Loucy (cell line): ENCODE measurements at regions not wholly inside any gene's neighbourhood (a gene's known extent, or its start where the extent isn't known, plus 50 kb on each side); places are given as distances from the start of the nearest gene placed in this dataset.

ENCODE experiments used
- EZH2phosphoT487 ChIP-seq: fragments of 200-600 bp; IDR thresholded peaks from 2 replicates; pipeline ENCODE4 v1.6.1; 2018; ENCODE audit warnings: antibody characterized with exemption, mild to moderate bottlenecking, moderate library complexity, borderline replicate concordance
- TF ChIP-seq, protein P1 (sequence below): fragments of 200-600 bp; sonication (generic); conservative IDR thresholded peaks from 2 replicates; pipeline ENCODE4 v1.5.1; 2014; ENCODE audit warnings: mild to moderate bottlenecking, antibody characterized with exemption, low read length

DNA sequence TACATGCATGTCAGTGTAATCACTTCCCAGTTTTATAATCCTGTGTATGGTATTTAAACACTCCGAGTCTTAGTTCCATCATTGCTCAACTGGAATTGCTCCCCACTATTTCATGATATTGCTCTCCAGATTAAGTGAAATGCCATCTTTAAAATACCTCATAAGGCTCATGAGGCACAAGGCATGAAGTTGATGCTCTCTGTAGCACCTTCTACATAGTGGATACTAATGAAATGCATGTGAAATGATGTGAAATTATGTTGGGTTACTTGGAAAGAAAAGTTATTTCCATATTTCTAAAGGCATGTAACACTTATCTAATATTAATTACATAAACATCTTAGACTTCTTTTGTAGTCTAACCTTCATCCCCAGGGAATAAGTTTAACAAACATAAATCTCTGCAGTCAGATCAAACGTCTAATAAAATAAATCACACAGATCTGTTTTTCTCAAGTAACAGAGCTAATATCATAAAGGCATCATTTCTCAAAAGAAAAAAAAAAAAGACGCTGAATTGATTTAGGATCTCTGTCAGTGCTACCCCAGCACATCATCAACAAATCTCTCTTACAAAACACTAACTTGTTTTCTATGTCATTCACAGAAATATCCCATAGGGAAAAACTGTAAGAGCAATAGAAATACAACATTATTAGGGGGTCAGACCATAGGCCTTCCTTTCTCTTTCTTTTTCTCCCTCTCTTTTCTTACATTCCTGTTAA lies 736.0 kb upstream of the LRRC4C start:
- TF ChIP-seq, protein P1, sequence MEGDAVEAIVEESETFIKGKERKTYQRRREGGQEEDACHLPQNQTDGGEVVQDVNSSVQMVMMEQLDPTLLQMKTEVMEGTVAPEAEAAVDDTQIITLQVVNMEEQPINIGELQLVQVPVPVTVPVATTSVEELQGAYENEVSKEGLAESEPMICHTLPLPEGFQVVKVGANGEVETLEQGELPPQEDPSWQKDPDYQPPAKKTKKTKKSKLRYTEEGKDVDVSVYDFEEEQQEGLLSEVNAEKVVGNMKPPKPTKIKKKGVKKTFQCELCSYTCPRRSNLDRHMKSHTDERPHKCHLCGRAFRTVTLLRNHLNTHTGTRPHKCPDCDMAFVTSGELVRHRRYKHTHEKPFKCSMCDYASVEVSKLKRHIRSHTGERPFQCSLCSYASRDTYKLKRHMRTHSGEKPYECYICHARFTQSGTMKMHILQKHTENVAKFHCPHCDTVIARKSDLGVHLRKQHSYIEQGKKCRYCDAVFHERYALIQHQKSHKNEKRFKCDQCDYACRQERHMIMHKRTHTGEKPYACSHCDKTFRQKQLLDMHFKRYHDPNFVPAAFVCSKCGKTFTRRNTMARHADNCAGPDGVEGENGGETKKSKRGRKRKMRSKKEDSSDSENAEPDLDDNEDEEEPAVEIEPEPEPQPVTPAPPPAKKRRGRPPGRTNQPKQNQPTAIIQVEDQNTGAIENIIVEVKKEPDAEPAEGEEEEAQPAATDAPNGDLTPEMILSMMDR, result no peak
- TF ChIP-seq EZH2phosphoT487, result no peak
